AML-193 (cell line): ENCODE measurements at regions not wholly inside any gene's neighbourhood (a gene's known extent, or its start where the extent isn't known, plus 50 kb on each side); places are given as distances from the start of the nearest gene placed in this dataset.
A peak's percentile ranks its signal among the peaks of the same experiment; 100 is the strongest.

Source experiments
- DNase-seq, 2 experiments: peaks; one replicate each; lab custom pipeline; 2025; lab: John Stamatoyannopoulos, UW

GRCh38 chr9:23538461-23539003 lies 287.5 kb downstream of the ELAVL2 start:
- no peak for DNase-seq

- no peak for DNase-seq
These were observed 286.7 kb downstream of the ELAVL2 start for GRCh38 chr9:23539311-23539710.

- DNase-seq: no peak
These were observed 284.1 kb downstream of the ELAVL2 start for GRCh38 chr9:23541976-23542375.

- DNase-seq: no peak
These were observed 283.6 kb downstream of the ELAVL2 start for GRCh38 chr9:23542438-23542837.

- no peak for DNase-seq
These were observed 283.1 kb downstream of the ELAVL2 start for GRCh38 chr9:23542927-23543326.

GRCh38 chr9:23543419-23543818 lies 282.6 kb downstream of the ELAVL2 start:
- DNase-seq: no peak

- no peak for DNase-seq
These were observed 280.3 kb downstream of the ELAVL2 start for GRCh38 chr9:23545728-23546127.

- DNase-seq: no peak
These were observed 274.7 kb downstream of the ELAVL2 start for GRCh38 chr9:23551311-23551721.

- no peak for DNase-seq
These were observed 273.9 kb downstream of the ELAVL2 start for GRCh38 chr9:23551929-23552707.

- no peak for DNase-seq
These were observed 273.0 kb downstream of the ELAVL2 start for GRCh38 chr9:23552876-23553601.

- DNase-seq: no peak
These were observed 271.4 kb downstream of the ELAVL2 start for GRCh38 chr9:23554686-23555085.

GRCh38 chr9:23555851-23556250 lies 270.2 kb downstream of the ELAVL2 start:
- no peak for DNase-seq

- DNase-seq: no peak
These were observed 269.6 kb downstream of the ELAVL2 start for GRCh38 chr9:23556459-23556858.

GRCh38 chr9:23557689-23558088 lies 268.4 kb downstream of the ELAVL2 start:
- no peak for DNase-seq

GRCh38 chr9:23559522-23559921 lies 266.5 kb downstream of the ELAVL2 start:
- DNase-seq: no peak

GRCh38 chr9:23563517-23563916 lies 262.5 kb downstream of the ELAVL2 start:
- no peak for DNase-seq

- DNase-seq: no peak
These were observed 258.4 kb downstream of the ELAVL2 start for GRCh38 chr9:23567516-23568165.

- DNase-seq: no peak
These were observed 254.5 kb downstream of the ELAVL2 start for GRCh38 chr9:23571414-23572104.

- no peak for DNase-seq
These were observed 252.2 kb downstream of the ELAVL2 start for GRCh38 chr9:23573800-23574199.

GRCh38 chr9:23577611-23578010 lies 248.4 kb downstream of the ELAVL2 start:
- no peak for DNase-seq

- peak; percentile 40 to 48 for DNase-seq
These were observed 244.1 kb downstream of the ELAVL2 start for GRCh38 chr9:23581931-23582330.

GRCh38 chr9:23582836-23583235 lies 243.2 kb downstream of the ELAVL2 start:
- no peak for DNase-seq
